Activated CD4-positive, alpha-beta T cell treated with anti-CD3 and anti-CD28 coated beads, Interleukin-2, amount 10 ng/mL, durations not matched to agents 24 days and 14 days (primary cell): ENCODE measurements at regions not wholly inside any gene's neighbourhood (a gene's known extent, or its start where the extent isn't known, plus 50 kb on each side); places are given as distances from the start of the nearest gene placed in this dataset.
"Not testable (repeated sequence)": the region's sequence is repeated elsewhere in the genome, so short reads cannot be mapped to it uniquely, and the experiment has no call there.

Source experiments
- DNase-seq: peaks from one replicate; pipeline ENCODE4 v3.0.0; 2022
- H3K27ac Mint-ChIP-seq: one replicate; pipeline ENCODE4 v1.8.0; 2022; ENCODE audit warnings: mild to moderate bottlenecking, mixed read lengths
- H3K27me3 Mint-ChIP-seq: one replicate; pipeline ENCODE4 v1.8.0; 2022; ENCODE audit warnings: mixed read lengths
- H3K36me3 Mint-ChIP-seq: one replicate; pipeline ENCODE4 v1.8.0; 2022; ENCODE audit warnings: low read depth, mild to moderate bottlenecking, mixed read lengths
- H3K4me1 Mint-ChIP-seq: one replicate; pipeline ENCODE4 v1.8.0; 2021; ENCODE audit warnings: mixed read lengths
- H3K4me3 Mint-ChIP-seq: one replicate; pipeline ENCODE4 v1.8.0; 2022; ENCODE audit warnings: mild to moderate bottlenecking, moderate library complexity, mixed read lengths
- H3K9me3 Mint-ChIP-seq: one replicate; pipeline ENCODE4 v1.8.0; 2021; ENCODE audit warnings: mixed read lengths
- intact Hi-C: fragments of 100-400 bp; cut with micrococcal nuclease; formaldehyde crosslinking; loops from one replicate; pipeline ENCODE4 v1.15.1; 2023

- no peak overlapping the region for H3K4me3 Mint-ChIP-seq
- DNase-seq: no peak
- H3K9me3 Mint-ChIP-seq: no peaks in the 10 kb centered on the region
- H3K27me3 Mint-ChIP-seq: no peaks in the 10 kb centered on the region
- H3K4me1 Mint-ChIP-seq: no peaks in the 10 kb centered on the region
- intact Hi-C loops: no loop called here
- H3K27ac Mint-ChIP-seq: no peak overlapping the region
- no peaks in the 10 kb centered on the region for H3K36me3 Mint-ChIP-seq
Measured at GRCh38 chr13:65292488-65292901, 1937.6 kb downstream of the PCDH9 start.

DNA sequence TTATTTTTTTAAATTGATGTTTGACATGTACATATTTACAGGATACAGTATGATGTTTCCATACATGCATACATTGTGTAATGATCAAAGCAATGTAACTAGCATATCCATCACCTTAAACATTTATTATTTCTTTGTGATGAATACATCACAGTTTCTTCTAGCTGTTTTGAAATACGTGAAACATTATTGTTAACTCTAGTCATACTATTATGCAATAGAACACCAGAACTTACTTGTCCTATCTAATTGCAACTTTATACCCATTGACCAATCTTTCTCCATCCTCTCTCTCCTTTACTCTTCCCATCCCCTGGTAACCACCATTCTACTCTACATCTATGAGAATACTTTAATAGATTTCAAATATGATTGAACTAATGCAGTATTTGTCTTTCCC is 1942.7 kb downstream of the PCDH9 start:
- H3K36me3 Mint-ChIP-seq: no peaks in the 10 kb centered on the region
- H3K4me1 Mint-ChIP-seq: no peaks in the 10 kb centered on the region
- intact Hi-C loops: no loop called here
- no peak overlapping the region for H3K27ac Mint-ChIP-seq
- H3K9me3 Mint-ChIP-seq: no peaks in the 10 kb centered on the region
- H3K27me3 Mint-ChIP-seq: no peaks in the 10 kb centered on the region
- no peak for DNase-seq
- H3K4me3 Mint-ChIP-seq: no peak overlapping the region

- Mint-ChIP-seq H3K9me3 (peaks cover 8% of the 10 kb centered on the region), H3K4me1 (no peaks in the 10 kb centered on the region), H3K36me3 (no peaks in the 10 kb centered on the region), H3K27me3 (no peaks in the 10 kb centered on the region), H3K4me3 (no peak overlapping the region), H3K27ac (no peak overlapping the region)
- no peak for DNase-seq
- intact Hi-C loops: no loop called here
Measured at GRCh38 chr13:65275838-65276630, 1954.1 kb downstream of the PCDH9 start.

DNA sequence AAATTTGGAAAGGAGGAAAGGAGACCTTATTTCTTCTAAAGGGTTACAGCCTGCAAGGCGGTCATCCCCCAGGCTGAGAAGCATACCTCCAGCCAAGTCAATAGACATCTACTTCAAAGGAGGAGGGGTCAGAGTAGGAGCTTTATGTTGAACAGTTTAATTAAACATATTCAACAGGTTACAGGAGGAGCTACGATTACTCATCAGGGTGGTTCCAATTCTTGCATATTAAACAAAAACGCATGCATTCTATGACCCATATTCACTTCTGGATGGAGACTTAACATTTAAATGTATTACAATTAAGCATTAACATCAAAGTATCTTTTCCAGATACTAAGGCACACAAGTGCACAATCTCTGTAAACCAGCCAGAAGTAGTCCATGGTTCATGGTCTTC is 1955.0 kb downstream of the PCDH9 start:
- Mint-ChIP-seq H3K4me1 (no peaks in the 10 kb centered on the region), H3K36me3 (no peaks in the 10 kb centered on the region), H3K27me3 (no peaks in the 10 kb centered on the region), H3K4me3 (no peak overlapping the region), H3K9me3 (peaks cover 8% of the 10 kb centered on the region), H3K27ac (no peak overlapping the region)
- intact Hi-C loops: no loop called here
- no peak for DNase-seq

GRCh38 chr13:65273811-65274420 is 1956.2 kb downstream of the PCDH9 start:
- H3K27ac Mint-ChIP-seq, H3K9me3 Mint-ChIP-seq, DNase-seq, H3K4me1 Mint-ChIP-seq, H3K36me3 Mint-ChIP-seq, H3K27me3 Mint-ChIP-seq, intact Hi-C loops, H3K4me3 Mint-ChIP-seq: not testable (repeated sequence)

DNA sequence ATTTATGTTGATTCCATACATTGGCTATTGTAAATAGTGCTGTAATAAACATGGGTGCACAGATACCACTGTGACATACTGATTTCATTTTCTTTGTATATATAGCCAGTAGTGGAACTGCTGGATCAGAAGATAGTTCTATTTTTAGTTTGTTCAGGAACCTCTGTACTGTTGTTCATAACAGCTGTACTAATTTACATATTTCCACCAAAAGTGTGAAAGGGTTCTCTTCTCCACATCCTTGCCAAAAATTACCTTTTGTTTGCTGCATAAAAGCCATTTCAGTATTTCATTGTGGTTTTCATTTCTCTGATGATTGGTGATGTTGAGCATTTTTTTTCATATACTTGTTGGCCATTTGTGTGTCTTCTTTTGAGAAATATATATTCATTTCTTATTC is 1962.1 kb downstream of the PCDH9 start:
- no peak for DNase-seq
- Mint-ChIP-seq H3K27me3 (no peaks in the 10 kb centered on the region), H3K9me3 (peaks cover 3% of the 10 kb centered on the region), H3K4me3 (no peak overlapping the region), H3K27ac (no peak overlapping the region), H3K4me1 (no peaks in the 10 kb centered on the region), H3K36me3 (no peaks in the 10 kb centered on the region)
- intact Hi-C loops: no loop called here

DNA sequence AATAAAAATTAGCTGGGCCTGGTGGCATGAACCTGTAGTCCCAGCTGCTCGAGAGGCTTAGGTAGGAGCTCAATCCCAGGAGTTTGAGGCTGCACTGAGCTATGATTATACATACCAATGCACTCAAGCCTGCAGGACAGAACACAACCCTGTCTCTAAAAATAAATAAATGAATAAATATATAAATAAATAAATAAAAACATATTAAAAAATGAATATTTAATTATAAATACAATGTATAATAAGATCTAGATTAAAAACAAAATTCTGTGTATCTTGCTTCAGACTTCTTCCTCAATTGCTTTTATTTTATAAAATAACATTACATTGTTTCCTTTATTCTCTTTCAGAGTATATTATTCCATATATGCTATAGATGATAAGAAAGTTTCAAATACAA is 1964.1 kb downstream of the PCDH9 start:
- intact Hi-C loops: no loop called here
- Mint-ChIP-seq H3K4me3 (no peak overlapping the region), H3K27ac (no peak overlapping the region), H3K27me3 (no peaks in the 10 kb centered on the region), H3K9me3 (peaks cover 3% of the 10 kb centered on the region), H3K36me3 (no peaks in the 10 kb centered on the region), H3K4me1 (no peaks in the 10 kb centered on the region)
- DNase-seq: no peak

GRCh38 chr13:65264066-65264465 is 1966.1 kb downstream of the PCDH9 start:
- Mint-ChIP-seq H3K4me3 (no peak overlapping the region), H3K36me3 (no peaks in the 10 kb centered on the region), H3K27ac (no peak overlapping the region), H3K9me3 (peaks cover 3% of the 10 kb centered on the region), H3K27me3 (no peaks in the 10 kb centered on the region), H3K4me1 (no peaks in the 10 kb centered on the region)
- intact Hi-C loops: no loop called here
- no peak for DNase-seq

DNA sequence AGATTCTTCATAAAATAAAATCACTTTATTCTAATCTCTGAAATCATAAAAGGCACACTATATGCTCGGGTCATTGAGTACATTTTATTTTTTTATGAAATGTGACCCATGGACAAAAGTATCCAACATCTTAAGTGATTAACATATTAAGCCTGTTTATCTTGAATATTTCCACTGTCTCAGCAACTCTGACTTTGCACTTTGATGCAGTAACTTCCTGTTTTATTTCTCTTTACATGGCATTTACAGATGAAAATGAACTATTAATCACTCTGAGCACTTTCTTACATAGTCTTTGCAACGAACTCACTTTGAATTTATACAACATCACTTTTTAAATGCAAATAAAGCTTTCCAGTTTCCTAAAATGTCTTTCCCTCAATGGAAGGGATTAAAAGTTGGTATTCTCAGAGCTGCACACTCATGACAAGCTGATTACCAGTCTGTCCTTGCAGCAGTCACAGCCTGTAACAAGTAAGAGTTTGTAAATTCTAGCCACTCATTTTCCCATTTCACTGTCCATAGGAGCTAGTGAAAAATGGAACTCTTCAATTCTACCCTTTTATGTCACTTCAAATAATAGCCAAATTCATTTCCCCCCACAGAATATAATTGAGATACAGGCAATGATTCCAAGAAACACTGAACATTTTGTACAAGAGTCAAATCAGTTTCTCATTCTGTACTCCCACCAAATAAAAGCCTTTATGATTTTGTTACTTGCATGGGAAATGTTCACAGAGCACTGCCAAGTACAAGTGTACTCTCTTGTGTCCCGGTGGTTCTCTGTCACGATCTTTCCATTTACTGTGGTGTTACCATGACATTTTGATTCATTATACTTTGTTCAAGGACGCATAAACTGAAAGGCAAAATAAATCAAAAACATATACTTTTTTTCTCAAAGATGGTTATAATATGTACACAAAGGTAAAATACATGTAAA is 1968.9 kb downstream of the PCDH9 start:
- no peak for DNase-seq
- Mint-ChIP-seq H3K27me3 (no peaks in the 10 kb centered on the region), H3K27ac (no peak overlapping the region), H3K36me3 (no peaks in the 10 kb centered on the region), H3K4me3 (no peak overlapping the region), H3K9me3 (peaks cover 3% of the 10 kb centered on the region), H3K4me1 (no peaks in the 10 kb centered on the region)
- intact Hi-C loops: no loop called here

DNA sequence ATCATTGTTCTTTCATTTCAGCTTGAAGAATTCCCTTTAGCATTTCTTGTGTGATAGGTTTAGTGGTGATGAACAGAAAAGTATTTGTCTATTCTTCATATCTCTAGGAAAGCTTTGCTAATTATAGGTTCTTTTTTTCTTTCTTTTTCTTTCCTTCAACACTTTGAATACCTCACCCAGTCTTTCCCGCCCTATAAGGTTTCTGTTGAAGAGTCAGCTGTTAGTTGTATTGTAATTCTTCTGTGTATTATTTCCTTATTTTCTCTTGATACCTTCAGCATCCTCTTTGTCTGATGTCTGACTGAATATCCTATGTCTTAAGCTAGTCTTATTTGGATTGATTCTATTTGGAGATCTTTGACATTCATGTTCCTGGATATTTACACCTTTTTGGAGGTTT is 1989.4 kb downstream of the PCDH9 start:
- Mint-ChIP-seq H3K27me3 (no peaks in the 10 kb centered on the region), H3K27ac (no peak overlapping the region), H3K9me3 (peaks cover 5% of the 10 kb centered on the region), H3K4me1 (no peaks in the 10 kb centered on the region), H3K36me3 (no peaks in the 10 kb centered on the region), H3K4me3 (no peak overlapping the region)
- intact Hi-C loops: no loop called here
- DNase-seq: no peak

- no peaks in the 10 kb centered on the region for H3K4me1 Mint-ChIP-seq
- H3K27ac Mint-ChIP-seq: no peak overlapping the region
- intact Hi-C loops: no loop called here
Measured at GRCh38 chr13:65236841-65237418, 1993.2 kb downstream of the PCDH9 start.

GRCh38 chr13:65217471-65217995 is 2012.6 kb downstream of the PCDH9 start:
- no peak for DNase-seq
- no peaks in the 10 kb centered on the region for H3K36me3 Mint-ChIP-seq
- H3K27me3 Mint-ChIP-seq: no peaks in the 10 kb centered on the region
- no peak overlapping the region for H3K27ac Mint-ChIP-seq
- H3K4me1 Mint-ChIP-seq: no peaks in the 10 kb centered on the region
- H3K9me3 Mint-ChIP-seq: no peaks in the 10 kb centered on the region
- no peak overlapping the region for H3K4me3 Mint-ChIP-seq
- intact Hi-C loops: no loop called here

More at GRCh38 chr13:65236841-65237418, 1993.2 kb downstream of the PCDH9 start:
- H3K9me3 Mint-ChIP-seq: peaks cover 5% of the 10 kb centered on the region
- no peak overlapping the region for H3K4me3 Mint-ChIP-seq
- no peaks in the 10 kb centered on the region for H3K27me3 Mint-ChIP-seq
- no peak for DNase-seq
- H3K36me3 Mint-ChIP-seq: no peaks in the 10 kb centered on the region

DNA sequence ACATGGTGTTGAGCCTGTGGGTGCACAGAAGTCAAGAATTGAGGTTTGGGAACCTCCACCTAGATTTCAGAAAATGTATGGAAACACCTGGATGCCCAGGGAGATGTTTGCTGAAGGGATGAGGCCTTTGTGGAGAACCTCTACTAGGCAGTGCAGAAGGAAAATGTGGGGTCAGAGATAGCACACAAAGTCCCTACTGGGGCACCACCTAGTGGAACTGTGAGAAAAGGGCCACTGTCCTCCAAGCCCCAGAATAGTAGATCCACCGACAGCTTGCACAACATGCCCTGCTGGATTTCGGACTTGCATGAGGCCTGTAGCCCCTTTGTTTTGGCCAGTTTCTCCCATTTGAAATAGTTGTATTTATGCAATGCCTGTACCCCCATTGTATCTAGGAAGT is 2027.3 kb downstream of the PCDH9 start:
- H3K27ac Mint-ChIP-seq, intact Hi-C loops, H3K4me3 Mint-ChIP-seq, H3K36me3 Mint-ChIP-seq, H3K27me3 Mint-ChIP-seq, H3K4me1 Mint-ChIP-seq, DNase-seq: not testable (repeated sequence)
- H3K9me3 Mint-ChIP-seq: peaks cover 17% of the 10 kb centered on the region
